Kidney (tissue), 13 donors: ENCODE measurements at regions not wholly inside any gene's neighbourhood (a gene's known extent, or its start where the extent isn't known, plus 50 kb on each side); places are given as distances from the start of the nearest gene placed in this dataset.

Experiments used
- DNase-seq, 5 donors: peaks; one replicate each; pipeline ENCODE4 v3.0.0-alpha.2; 2013 to 2020
- FAIRE-seq: peaks from 2 replicates; lab custom pipeline; 2012; peaks lifted over from hg19 to GRCh38; lab: Jason Lieb, UNC
- H3K27ac ChIP-seq, 2 donors: one replicate each; pipeline ENCODE4 v1.7.0; 2013; ENCODE audit warnings: low read depth in 2 of 2, low read length in 2 of 2, inconsistent platforms in 1 of 2
- H3K27me3 ChIP-seq: one replicate; pipeline ENCODE4 v1.7.1; 2013; ENCODE audit warnings: low read length, inconsistent platforms; ENCODE audit not compliant: control insufficient read depth, insufficient read depth
- H3K36me3 ChIP-seq, 3 donors: one replicate each; pipeline versions ENCODE4 v1.7.0 to v1.7.1; 2013; ENCODE audit warnings: low read length in 3 of 3, control low read depth in 1 of 3, inconsistent platforms in 1 of 3; ENCODE audit not compliant: insufficient read depth in 3 of 3, control insufficient read depth in 2 of 3
- H3K4me1 ChIP-seq, 3 donors: one replicate each; pipeline versions ENCODE4 v1.7.0 to v1.7.1; 2013; ENCODE audit warnings: low read length in 3 of 3, inconsistent platforms in 1 of 3, low read depth in 1 of 3; ENCODE audit not compliant: control insufficient read depth in 2 of 3, insufficient read depth in 2 of 3
- H3K4me3 ChIP-seq, 3 donors: one replicate each; pipeline versions ENCODE4 v1.7.0 to v1.8.1; 2013; ENCODE audit warnings: low read length in 3 of 3, control low read depth in 1 of 3, inconsistent platforms in 1 of 3
- H3K9ac ChIP-seq, 3 donors: one replicate each; pipeline versions ENCODE4 v1.7.0 to v1.7.1; 2013; ENCODE audit warnings: low read length in 3 of 3, control low read depth in 1 of 3, inconsistent platforms in 1 of 3
- H3K9me3 ChIP-seq, 3 donors: one replicate each; pipeline versions ENCODE4 v1.7.0 to v1.7.1; 2013; ENCODE audit warnings: low read length in 3 of 3, control low read depth in 1 of 3, inconsistent platforms in 1 of 3; ENCODE audit not compliant: control insufficient read depth in 2 of 3, insufficient read depth in 1 of 3
- intact Hi-C: fragments of 100-400 bp; cut with DNase I; formaldehyde crosslinking; loops from one replicate; pipeline ENCODE4 v1.11.1; 2022
- TF ChIP-seq, protein P1 (sequence below): IDR thresholded peaks from 3 replicates; pipeline ENCODE4 v1.5.1; 2012; ENCODE audit warnings: mild to moderate bottlenecking, moderate library complexity, borderline replicate concordance; ENCODE audit not compliant: insufficient read depth; ENCODE audit errors: extremely low read depth
- donor health status: control.
- donor health status: control.
- donor health status: control.
- donor health status: control.
- donor health status: control.
- donor health status: DM: yes; HTN: yes; CAD: no.
- donor health status: Normal renal cell carcinoma (clear cell type).

DNA sequence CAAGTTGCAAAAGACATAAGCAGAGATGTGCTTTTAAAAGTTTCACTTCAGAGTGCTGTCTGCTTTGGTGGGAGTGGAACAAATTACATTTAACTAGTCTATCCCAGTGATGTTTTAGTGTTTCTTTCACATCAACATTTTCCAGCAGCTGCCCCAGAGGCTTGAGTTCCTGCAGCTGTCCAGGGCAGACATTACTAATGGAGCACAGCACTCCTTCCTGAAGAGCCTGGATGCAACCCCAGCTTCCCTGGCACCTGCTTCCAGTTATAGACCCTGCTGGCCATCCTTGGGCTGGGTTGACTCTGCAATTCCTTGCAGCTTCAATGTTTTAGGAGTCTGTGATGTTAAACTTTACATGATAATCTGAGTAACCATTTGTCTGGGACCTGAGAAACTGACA, 61.4 kb upstream of the PIRT start:
- no peaks in the 10 kb centered on the region for H3K27me3 ChIP-seq
- H3K4me3 ChIP-seq: no peak overlapping the region
- no peaks in the 10 kb centered on the region for H3K4me1 ChIP-seq
- DNase-seq: peak in 1 of 5 donors; percentile 59
- no peaks in the 10 kb centered on the region for H3K36me3 ChIP-seq
- intact Hi-C loops: no loop called here
- no peak overlapping the region for H3K27ac ChIP-seq
- no peak for FAIRE-seq
- H3K9me3 ChIP-seq: no peaks in the 10 kb centered on the region
- TF ChIP-seq, protein P1, sequence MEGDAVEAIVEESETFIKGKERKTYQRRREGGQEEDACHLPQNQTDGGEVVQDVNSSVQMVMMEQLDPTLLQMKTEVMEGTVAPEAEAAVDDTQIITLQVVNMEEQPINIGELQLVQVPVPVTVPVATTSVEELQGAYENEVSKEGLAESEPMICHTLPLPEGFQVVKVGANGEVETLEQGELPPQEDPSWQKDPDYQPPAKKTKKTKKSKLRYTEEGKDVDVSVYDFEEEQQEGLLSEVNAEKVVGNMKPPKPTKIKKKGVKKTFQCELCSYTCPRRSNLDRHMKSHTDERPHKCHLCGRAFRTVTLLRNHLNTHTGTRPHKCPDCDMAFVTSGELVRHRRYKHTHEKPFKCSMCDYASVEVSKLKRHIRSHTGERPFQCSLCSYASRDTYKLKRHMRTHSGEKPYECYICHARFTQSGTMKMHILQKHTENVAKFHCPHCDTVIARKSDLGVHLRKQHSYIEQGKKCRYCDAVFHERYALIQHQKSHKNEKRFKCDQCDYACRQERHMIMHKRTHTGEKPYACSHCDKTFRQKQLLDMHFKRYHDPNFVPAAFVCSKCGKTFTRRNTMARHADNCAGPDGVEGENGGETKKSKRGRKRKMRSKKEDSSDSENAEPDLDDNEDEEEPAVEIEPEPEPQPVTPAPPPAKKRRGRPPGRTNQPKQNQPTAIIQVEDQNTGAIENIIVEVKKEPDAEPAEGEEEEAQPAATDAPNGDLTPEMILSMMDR: no peak
- H3K9ac ChIP-seq: no peak overlapping the region

DNA sequence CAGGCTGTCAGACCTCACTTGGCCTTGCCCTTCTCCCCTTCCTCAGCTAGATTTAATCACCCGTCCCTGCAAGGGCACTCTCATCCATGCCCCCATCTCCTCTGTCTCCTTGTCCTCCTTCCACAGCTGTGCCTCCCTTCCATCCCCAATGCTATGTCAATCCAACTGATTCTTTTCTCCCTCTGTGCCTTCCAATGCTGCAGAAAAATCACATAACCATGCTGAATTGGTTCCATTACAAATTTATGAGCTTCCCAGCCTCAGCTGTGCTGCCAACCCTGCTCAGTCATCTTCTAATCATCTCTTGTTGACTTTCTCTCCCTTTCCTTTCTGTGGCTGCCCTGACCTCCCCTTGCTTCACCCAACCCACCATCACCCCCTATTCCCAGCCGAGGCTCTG, 56.3 kb upstream of the PIRT start:
- H3K36me3 ChIP-seq: no peaks in the 10 kb centered on the region
- no peak overlapping the region for H3K4me3 ChIP-seq
- H3K4me1 ChIP-seq: no peaks in the 10 kb centered on the region
- H3K27me3 ChIP-seq: no peaks in the 10 kb centered on the region
- TF ChIP-seq, protein P1: no peak
- H3K9ac ChIP-seq: no peak overlapping the region
- DNase-seq (no peak), FAIRE-seq (no peak)
- intact Hi-C loops: no loop called here
- no peak overlapping the region for H3K27ac ChIP-seq
- no peaks in the 10 kb centered on the region for H3K9me3 ChIP-seq

DNA sequence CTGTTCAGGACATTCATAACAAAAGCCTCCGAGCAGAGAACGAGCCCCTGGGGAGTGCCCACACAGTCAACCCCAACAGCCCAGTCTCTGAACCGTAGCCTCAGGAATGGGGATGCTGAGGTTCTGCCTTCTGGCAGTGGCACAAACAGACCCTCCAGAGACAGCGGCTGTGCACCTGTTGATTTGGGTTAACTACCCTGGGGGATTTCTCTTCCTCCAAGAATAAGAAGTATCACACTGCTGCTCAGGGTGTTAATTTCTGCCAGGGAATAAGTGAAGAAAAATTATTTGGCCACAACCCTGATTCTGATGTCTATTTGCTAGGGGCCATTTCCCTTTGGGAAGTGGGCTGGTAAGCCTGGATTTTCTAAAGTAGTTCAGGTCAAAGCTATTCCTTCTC, 51.0 kb upstream of the PIRT start:
- intact Hi-C loops: no loop called here

More for the DNA sequence above, 51.0 kb upstream of the PIRT start:
- TF ChIP-seq, protein P1: no peak
- H3K27me3 ChIP-seq: no peaks in the 10 kb centered on the region
- FAIRE-seq (no peak), DNase-seq (peak in 1 of 5 donors; percentile 11)
- H3K4me1 ChIP-seq: no peaks in the 10 kb centered on the region
- H3K9ac ChIP-seq: no peak overlapping the region
- no peak overlapping the region for H3K27ac ChIP-seq
- no peaks in the 10 kb centered on the region for H3K36me3 ChIP-seq
- H3K4me3 ChIP-seq: no peak overlapping the region
- no peaks in the 10 kb centered on the region for H3K9me3 ChIP-seq
